HepG2 (cell line): ENCODE measurements at regions not wholly inside any gene's neighbourhood (a gene's known extent, or its start where the extent isn't known, plus 50 kb on each side); places are given as distances from the start of the nearest gene placed in this dataset.

Experiments
- ATAC-seq: fragments of 200-7000 bp; cut with Tn5 transposase; 3 replicates; pipeline ENCODE4 v1.9.1; 2020; ENCODE audit warnings: mild to moderate bottlenecking, moderate library complexity
- BruUV-seq: library from RNA; stranded (reverse); fragments of 400-500 nt; replicated peaks from 2 replicates; lab custom pipeline; 2021; lab: Mats Ljungman, UMichigan
- CTCF ChIA-PET: fragments of 300-600 bp; formaldehyde crosslinking; extraction: SDS; loops from one replicate; lab custom pipeline; 2021; ENCODE audit warnings: low total read pairs, inconsistent platforms, low intra/inter-chr PET ratio; lab: Yijun Ruan, JAX
- POLR2A ChIA-PET: fragments of 350-600 bp; sonication (Branson Sonifier 250); formaldehyde crosslinking; loops from one replicate; lab custom pipeline; 2020; ENCODE audit warnings: antibody characterized with exemption, inconsistent platforms; lab: Yijun Ruan, JAX
- DNase-seq: peaks from one replicate; pipeline ENCODE4 v3.0.0-alpha.2; 2015; ENCODE audit warnings: low spot score
- FAIRE-seq: peaks from 3 replicates; lab custom pipeline; 2011; peaks lifted over from hg19 to GRCh38; lab: Jason Lieb, UNC
- H2AFZ ChIP-seq: one replicate; pipeline ENCODE4 v1.6.1; 2011; ENCODE audit warnings: low read length, inconsistent platforms
- H3K27ac ChIP-seq: fragments of 300-600 bp; 3 replicates; pipeline ENCODE4 v1.8.0; 2011; ENCODE audit warnings: mixed run types, mild to moderate bottlenecking, mixed read lengths, low read length, inconsistent platforms; ENCODE audit not compliant: insufficient read depth; ENCODE audit errors: extremely low read length
- H3K27me3 ChIP-seq, 2 experiments: fragments of 200-600 bp in 1 of 2; 2 replicates in 1 of 2; 3 replicates in 1 of 2; pipeline versions ENCODE4 v1.6.0 to v1.8.0; 2011; ENCODE audit warnings: low read length in 2 of 2, mild to moderate bottlenecking in 2 of 2, moderate library complexity in 2 of 2, inconsistent platforms in 1 of 2; ENCODE audit not compliant: insufficient read depth in 2 of 2, control insufficient read depth in 1 of 2
- H3K36me3 ChIP-seq, 2 experiments: fragments of 200-600 bp in 1 of 2; replicated peaks in 1 of 2; 2 replicates in 1 of 2; 3 replicates in 1 of 2; pipeline versions ENCODE4 v1.5.1 to v1.8.0; 2011; ENCODE audit warnings: low read length in 2 of 2, inconsistent platforms in 1 of 2; ENCODE audit not compliant: insufficient read depth in 2 of 2, control insufficient read depth in 1 of 2
- H3K4me1 ChIP-seq: 2 replicates; pipeline ENCODE4 v1.5.1; 2012; ENCODE audit warnings: low read length, inconsistent platforms; ENCODE audit not compliant: insufficient read depth
- H3K4me2 ChIP-seq: 2 replicates; pipeline ENCODE4 v1.6.0; 2011; ENCODE audit warnings: low read depth, low read length, inconsistent platforms
- H3K4me3 ChIP-seq, 3 experiments: fragments of 200-600 bp in 1 of 3; sonication (generic), shearing (Covaris generic) in 1 of 3; replicated peaks in 1 of 3; 2 replicates each; pipeline ENCODE4 v1.5.1; 2011 to 2016; ENCODE audit warnings: low read length in 3 of 3, inconsistent platforms in 2 of 3, low read depth in 2 of 3, mild to moderate bottlenecking in 2 of 3, control low read depth in 1 of 3, mixed read lengths in 1 of 3; ENCODE audit not compliant: insufficient read depth in 1 of 3
- H3K79me2 ChIP-seq: one replicate; pipeline ENCODE4 v1.6.1; 2011; ENCODE audit warnings: low read length, inconsistent platforms; ENCODE audit not compliant: insufficient read depth
- H3K9ac ChIP-seq: 2 replicates; pipeline ENCODE4 v1.6.0; 2011; ENCODE audit warnings: mild to moderate bottlenecking, low read depth, low read length, inconsistent platforms; ENCODE audit not compliant: insufficient read depth
- H3K9me3 ChIP-seq: 2 replicates; pipeline ENCODE4 v1.5.1; 2012; ENCODE audit warnings: mild to moderate bottlenecking, low read length
- H4K20me1 ChIP-seq: 2 replicates; pipeline ENCODE4 v1.6.0; 2011; ENCODE audit warnings: inconsistent platforms, mild to moderate bottlenecking, low read length, moderate library complexity; ENCODE audit not compliant: insufficient read depth
- JUN ChIP-seq: sonication (generic); formaldehyde crosslinking; IDR thresholded peaks from 2 replicates; pipeline ENCODE4 v1.4.0; 2020; ENCODE audit warnings: mild to moderate bottlenecking, missing genetic modification reagents
- MAFG ChIP-seq: sonication (generic); formaldehyde crosslinking; IDR thresholded peaks from 2 replicates; pipeline ENCODE4 v1.5.1; 2020; ENCODE audit warnings: mild to moderate bottlenecking, missing genetic modification reagents
- MIER3 ChIP-seq: IDR thresholded peaks from 2 replicates; pipeline ENCODE4 v1.6.1; 2016; ENCODE audit warnings: missing compliant biosample characterization, borderline replicate concordance
- NFE2L2 ChIP-seq: fragments of 150-350 bp; IDR thresholded peaks from 2 replicates; pipeline ENCODE4 v1.6.1; 2014; ENCODE audit warnings: low read length
- REPIN1 ChIP-seq: sonication (generic); formaldehyde crosslinking; IDR thresholded peaks from 2 replicates; pipeline ENCODE4 v1.8.0; 2022; ENCODE audit warnings: missing genetic modification reagents, low read depth, mild to moderate bottlenecking, borderline replicate concordance
- ZBTB7A ChIP-seq: sonication (generic); formaldehyde crosslinking; IDR thresholded peaks from 2 replicates; pipeline ENCODE4 v1.8.0; 2022; ENCODE audit warnings: mild to moderate bottlenecking, missing genetic modification reagents
- ZNF136 ChIP-seq: sonication (generic); formaldehyde crosslinking; IDR thresholded peaks from 2 replicates; pipeline ENCODE4 v1.8.1; 2022; ENCODE audit warnings: low read depth, mild to moderate bottlenecking, moderate library complexity, missing genetic modification reagents
- ZSCAN9 ChIP-seq: IDR thresholded peaks from 2 replicates; pipeline ENCODE4 v1.6.1; 2016; ENCODE audit warnings: borderline replicate concordance
- WGBS: methylation state at CpG from one replicate; pipeline ENCODE4 v1.1.6; 2017; ENCODE audit warnings: low lambda C conversion rate; 5-methylcytosine and 5-hydroxymethylcytosine counted together
- in situ Hi-C: cut with HindIII; loops from 2 replicates; pipeline ENCODE4 v1.10.0; 2017; ENCODE audit warnings: low pct_unique_long_range_greater_than_20kb; ENCODE audit not compliant: extremely low pct_ligation_motif_present
- intact Hi-C: fragments of 100-400 bp; cut with micrococcal nuclease; formaldehyde crosslinking; loops from one replicate; pipeline ENCODE4 v1.10.0; 2022; ENCODE audit not compliant: unreplicated experiment

DNA sequence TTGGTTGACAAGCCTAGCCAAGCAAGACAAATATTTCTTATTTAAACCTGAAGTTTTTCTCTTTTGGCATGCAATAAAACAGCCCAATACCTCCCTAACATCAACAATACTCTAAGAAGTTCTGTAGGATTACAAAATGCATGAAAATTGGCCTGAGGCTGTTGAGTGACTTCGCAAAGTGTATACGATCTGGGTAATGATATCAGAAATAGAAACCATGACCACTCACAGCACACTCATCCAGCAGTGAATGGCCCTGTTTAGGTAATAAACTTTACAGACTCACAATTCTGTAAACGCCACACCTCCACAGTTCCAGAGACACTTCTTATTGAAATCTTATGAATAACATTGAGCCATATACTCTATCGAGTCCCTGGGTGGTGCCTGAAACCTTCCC, 83.0 kb upstream of the NAALADL2 start:
- Histone ChIP-seq H2AFZ (no peak overlapping the region), H3K4me2 (no peak overlapping the region), H3K4me1 (no peaks in the 10 kb centered on the region), H3K36me3 (no peaks in the 10 kb centered on the region), H3K27ac (no peak overlapping the region), H4K20me1 (no peaks in the 10 kb centered on the region), H3K27me3 (no peaks in the 10 kb centered on the region), H3K79me2 (no peaks in the 10 kb centered on the region), H3K9me3 (no peaks in the 10 kb centered on the region), H3K9ac (no peak overlapping the region), H3K4me3 (no peak overlapping the region)
- 18% methylated on average over 4 of the region's 4 CpGs for WGBS
- in situ Hi-C loops: no loop called here
- BruUV-seq: no TSS peak
- ChIA-PET POLR2A (no interaction called here), CTCF (no interaction called here)
- DNase-seq: no peak
- no peak for TF ChIP-seq ZBTB7A (CRISPR knock-in tag)
- no peak for TF ChIP-seq MIER3 (CRISPR knock-in tag)
- TF ChIP-seq MAFG: no peak
- no peak for TF ChIP-seq REPIN1
- no peak for TF ChIP-seq ZSCAN9 (CRISPR knock-in tag)
- no peak for TF ChIP-seq ZNF136 (CRISPR knock-in tag)
- TF ChIP-seq NFE2L2: no peak
- FAIRE-seq: no peak
- no peak for ATAC-seq
- intact Hi-C loops: no loop called here

DNA sequence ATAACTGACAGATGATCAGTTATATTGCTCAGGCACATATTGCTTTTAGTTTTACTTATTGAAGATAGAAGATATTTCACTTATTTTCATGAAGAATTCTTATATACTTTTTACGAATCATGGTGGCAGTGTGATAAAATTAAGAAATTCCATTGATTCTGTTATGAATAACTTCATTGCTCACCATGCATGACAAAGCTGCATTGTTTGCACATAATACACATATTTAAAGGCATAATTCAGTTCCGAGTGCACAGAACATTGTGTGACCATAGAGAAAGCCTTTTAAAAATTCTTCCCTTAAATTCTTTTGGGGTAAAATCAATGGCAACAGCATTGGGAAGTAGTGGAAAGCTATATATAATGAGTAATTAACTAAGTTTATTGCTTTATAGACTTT, 82.5 kb upstream of the NAALADL2 start:
- Histone ChIP-seq H3K4me3 (no peak overlapping the region), H3K4me2 (no peak overlapping the region), H3K9ac (no peak overlapping the region), H2AFZ (no peak overlapping the region), H3K9me3 (no peaks in the 10 kb centered on the region; the same call in 1 of the 2 replicates), H4K20me1 (no peaks in the 10 kb centered on the region), H3K36me3 (no peaks in the 10 kb centered on the region), H3K4me1 (no peaks in the 10 kb centered on the region)
- ATAC-seq: no peak
- no TSS peak for BruUV-seq
- in situ Hi-C loops: no loop called here
- 1% methylated on average over 2 of the region's 2 CpGs for WGBS
- ChIA-PET POLR2A (no interaction called here), CTCF (no interaction called here)
- TF ChIP-seq JUN (CRISPR knock-in tag): no peak
- TF ChIP-seq, all 625 proteins: peak for 0
- no peak for FAIRE-seq
- no peak for DNase-seq
- intact Hi-C loops: no loop called here
- Histone ChIP-seq H3K27me3 (no peaks in the 10 kb centered on the region), H3K27ac (no peak overlapping the region), H3K79me2 (no peaks in the 10 kb centered on the region)
